NB4 (cell line): ENCODE measurements at regions not wholly inside any gene's neighbourhood (a gene's known extent, or its start where the extent isn't known, plus 50 kb on each side); places are given as distances from the start of the nearest gene placed in this dataset.

Experiments used
- CTCF ChIP-seq: IDR thresholded peaks from one replicate; pipeline ENCODE4 v1.5.1; 2012; ENCODE audit warnings: low read depth, low read length
- MAX ChIP-seq: IDR thresholded peaks from 2 replicates; pipeline ENCODE4 v1.6.1; 2011; ENCODE audit warnings: low read depth, low read length
- MYC ChIP-seq: IDR thresholded peaks from 2 replicates; pipeline ENCODE4 v1.6.1; 2011; ENCODE audit warnings: low read depth, low read length
- POLR2A ChIP-seq: IDR thresholded peaks from 2 replicates; pipeline ENCODE4 v1.6.1; 2011; ENCODE audit warnings: mild to moderate bottlenecking; ENCODE audit not compliant: insufficient read length; ENCODE audit errors: extremely low read depth

- no peak for TF ChIP-seq MAX
- no peak for TF ChIP-seq CTCF
- TF ChIP-seq POLR2A = no peak
- no peak for TF ChIP-seq MYC
Measured at GRCh38 chr9:78866207-78867132, 569.5 kb downstream of the PSAT1 start.
